Adrenal gland (tissue), 5 donors: ENCODE measurements at regions not wholly inside any gene's neighbourhood (a gene's known extent, or its start where the extent isn't known, plus 50 kb on each side); places are given as distances from the start of the nearest gene placed in this dataset.

ENCODE experiments used
- CTCF ChIP-seq, 6 experiments: fragments of 450-650 bp in 4 of 6; fragments of 200-600 bp in 2 of 6; sonication (generic) in 1 of 6; IDR thresholded peaks; 1 replicate in 5 of 6; 2 replicates in 1 of 6; pipeline versions ENCODE4 v1.5.1 to v1.8.0; 2016 to 2021; ENCODE audit warnings: antibody characterized with exemption in 6 of 6, mild to moderate bottlenecking in 2 of 6, moderate library complexity in 1 of 6
- POLR2A ChIP-seq, 2 donors: fragments of 450-650 bp; IDR thresholded peaks; one replicate each; pipeline ENCODE4 v1.6.1; 2017; ENCODE audit warnings: antibody characterized with exemption in 2 of 2, mild to moderate bottlenecking in 2 of 2, moderate library complexity in 1 of 2
- donor health status: DM: no; HTN: no; CAD: no.

GRCh38 chr9:75623462-75623861, 267.0 kb upstream of the PCSK5 start:
- TF ChIP-seq CTCF (IDR thresholded peaks at IDR 0.05) = no peak
- no peak for TF ChIP-seq POLR2A (IDR thresholded peaks at IDR 0.05)
